K562 (cell line): ENCODE measurements at regions not wholly inside any gene's neighbourhood (a gene's known extent, or its start where the extent isn't known, plus 50 kb on each side); places are given as distances from the start of the nearest gene placed in this dataset.
A peak's percentile ranks its signal among the peaks of the same experiment; 100 is the strongest.

Experiments used
- ADNP ChIP-seq: fragments of 200-800 bp; sonication (Bioruptor generic); IDR thresholded peaks from 2 replicates; pipeline ENCODE4 v1.6.1; 2016; ENCODE audit warnings: missing genetic modification characterization, missing compliant biosample characterization
- EP300 ChIP-seq: IDR thresholded peaks from 2 replicates; pipeline ENCODE4 v1.6.1; 2012; ENCODE audit warnings: low read length, improper control_type of control experiment
- GATAD2A ChIP-seq: fragments of 450-650 bp; IDR thresholded peaks from 2 replicates; pipeline ENCODE4 v1.6.1; 2017
- HDAC1 ChIP-seq, 2 experiments: fragments of 450-650 bp; IDR thresholded peaks; 2 replicates each; pipeline ENCODE4 v1.6.1; 2016 to 2017; ENCODE audit warnings: inconsistent platforms in 1 of 2, mild to moderate bottlenecking in 1 of 2, moderate library complexity in 1 of 2
- ILK ChIP-seq: fragments of 450-650 bp; IDR thresholded peaks from 2 replicates; pipeline ENCODE4 v1.6.1; 2016; ENCODE audit warnings: missing genetic modification characterization, low read depth, mild to moderate bottlenecking, missing compliant biosample characterization, moderate library complexity, borderline replicate concordance
- MTA1 ChIP-seq: fragments of 450-650 bp; IDR thresholded peaks from 2 replicates; pipeline ENCODE4 v1.6.1; 2017; ENCODE audit warnings: borderline replicate concordance
- MTA2 ChIP-seq: fragments of 450-650 bp; IDR thresholded peaks from 2 replicates; pipeline ENCODE4 v1.6.1; 2016; ENCODE audit warnings: low read depth
- NFE2 ChIP-seq: IDR thresholded peaks from 2 replicates; pipeline ENCODE4 v1.6.1; 2014; ENCODE audit warnings: antibody characterized with exemption, low read depth
- PRMT5 ChIP-seq: sonication (generic); formaldehyde crosslinking; IDR thresholded peaks from 2 replicates; pipeline ENCODE4 v1.5.0; 2020; ENCODE audit warnings: missing genetic modification reagents
- PTTG1 ChIP-seq: fragments of 450-650 bp; IDR thresholded peaks from 2 replicates; pipeline ENCODE4 v1.6.1; 2016; ENCODE audit warnings: low read depth, mild to moderate bottlenecking, missing genetic modification characterization, missing compliant biosample characterization
- STAG1 ChIP-seq: sonication (generic); formaldehyde crosslinking; IDR thresholded peaks from 2 replicates; pipeline ENCODE4 v1.5.0; 2020; ENCODE audit warnings: missing genetic modification reagents, borderline replicate concordance
- STAT5A ChIP-seq: IDR thresholded peaks from 2 replicates; pipeline ENCODE4 v1.6.1; 2012; ENCODE audit warnings: low read length, inconsistent platforms, borderline replicate concordance
- ZNF134 ChIP-seq: fragments of 250-450 bp; sonication (Bioruptor Pico); conservative IDR thresholded peaks from 2 replicates; pipeline ENCODE4 v1.4.0; 2020
- ZNF316 ChIP-seq: fragments of 450-650 bp; IDR thresholded peaks from 2 replicates; pipeline ENCODE4 v1.6.1; 2016
- ZNF57 ChIP-seq: fragments of 450-650 bp; formaldehyde crosslinking; IDR thresholded peaks from 2 replicates; pipeline ENCODE4 v1.4.0; 2020; ENCODE audit warnings: mild to moderate bottlenecking, moderate library complexity
- ZZZ3 ChIP-seq: fragments of 450-650 bp; IDR thresholded peaks from 2 replicates; pipeline ENCODE4 v1.6.1; 2016; ENCODE audit warnings: antibody characterized with exemption, mild to moderate bottlenecking, moderate library complexity
- TF ChIP-seq, protein P1 (sequence below), 2 experiments: IDR thresholded peaks in 1 of 2; conservative IDR thresholded peaks in 1 of 2; 2 replicates each; pipeline ENCODE4 v1.6.1; 2016; ENCODE audit warnings: low read depth in 2 of 2, mild to moderate bottlenecking in 1 of 2, missing compliant biosample characterization in 1 of 2, missing genetic modification characterization in 1 of 2, moderate library complexity in 1 of 2
- TF ChIP-seq, protein P2 (sequence below): sonication (generic); formaldehyde crosslinking; IDR thresholded peaks from 2 replicates; pipeline ENCODE4 v1.8.0; 2022; ENCODE audit warnings: missing genetic modification reagents, mild to moderate bottlenecking, borderline replicate concordance
- TF ChIP-seq, protein P3 (sequence below): fragments of 250-450 bp; sonication (Bioruptor Pico); IDR thresholded peaks from 2 replicates; pipeline ENCODE4 v1.9.0; 2021; ENCODE audit warnings: mild to moderate bottlenecking
- TF ChIP-seq, protein P4 (sequence below): fragments of 450-650 bp; IDR thresholded peaks from 2 replicates; pipeline ENCODE4 v1.6.1; 2014; ENCODE audit warnings: low read depth, mild to moderate bottlenecking, moderate library complexity, borderline replicate concordance

DNA sequence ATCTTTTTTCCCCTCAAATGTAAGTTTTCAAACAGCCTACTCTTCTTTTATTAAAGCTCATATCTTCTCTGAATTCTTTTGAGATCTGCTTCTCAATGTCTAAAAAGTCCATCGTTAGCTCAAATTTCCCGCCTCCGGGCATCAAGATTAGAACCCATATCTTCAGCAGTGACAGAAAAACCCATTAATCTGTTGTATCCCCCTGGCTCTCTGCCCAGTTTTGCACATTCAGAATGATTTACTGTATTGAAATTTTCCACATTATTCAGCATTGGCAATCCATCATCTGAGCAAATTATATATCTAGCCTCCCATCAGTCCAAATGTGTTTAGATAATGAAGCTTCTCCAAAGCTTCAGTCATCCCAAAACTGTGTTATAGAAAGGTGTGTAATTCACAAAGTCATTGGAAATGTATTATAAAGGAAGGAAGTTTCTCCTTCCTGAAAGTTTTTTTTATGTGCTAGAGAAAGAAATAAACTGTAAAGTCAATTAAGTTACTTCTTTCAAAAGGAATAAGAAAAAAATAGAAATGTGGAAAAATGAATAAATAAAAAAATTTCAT, 849.9 kb downstream of the MAT2B start (continued):
- TF ChIP-seq, protein P1, sequence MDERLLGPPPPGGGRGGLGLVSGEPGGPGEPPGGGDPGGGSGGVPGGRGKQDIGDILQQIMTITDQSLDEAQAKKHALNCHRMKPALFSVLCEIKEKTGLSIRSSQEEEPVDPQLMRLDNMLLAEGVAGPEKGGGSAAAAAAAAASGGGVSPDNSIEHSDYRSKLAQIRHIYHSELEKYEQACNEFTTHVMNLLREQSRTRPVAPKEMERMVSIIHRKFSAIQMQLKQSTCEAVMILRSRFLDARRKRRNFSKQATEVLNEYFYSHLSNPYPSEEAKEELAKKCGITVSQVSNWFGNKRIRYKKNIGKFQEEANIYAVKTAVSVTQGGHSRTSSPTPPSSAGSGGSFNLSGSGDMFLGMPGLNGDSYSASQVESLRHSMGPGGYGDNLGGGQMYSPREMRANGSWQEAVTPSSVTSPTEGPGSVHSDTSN (CRISPR knock-in tag; IDR thresholded peaks at IDR 0.05; ENCODE audit: low read depth): no peak
- TF ChIP-seq, protein P1 (tag; conservative IDR thresholded peaks at IDR 0.05; ENCODE audit: low read depth): peak; percentile 97
- TF ChIP-seq, protein P2, sequence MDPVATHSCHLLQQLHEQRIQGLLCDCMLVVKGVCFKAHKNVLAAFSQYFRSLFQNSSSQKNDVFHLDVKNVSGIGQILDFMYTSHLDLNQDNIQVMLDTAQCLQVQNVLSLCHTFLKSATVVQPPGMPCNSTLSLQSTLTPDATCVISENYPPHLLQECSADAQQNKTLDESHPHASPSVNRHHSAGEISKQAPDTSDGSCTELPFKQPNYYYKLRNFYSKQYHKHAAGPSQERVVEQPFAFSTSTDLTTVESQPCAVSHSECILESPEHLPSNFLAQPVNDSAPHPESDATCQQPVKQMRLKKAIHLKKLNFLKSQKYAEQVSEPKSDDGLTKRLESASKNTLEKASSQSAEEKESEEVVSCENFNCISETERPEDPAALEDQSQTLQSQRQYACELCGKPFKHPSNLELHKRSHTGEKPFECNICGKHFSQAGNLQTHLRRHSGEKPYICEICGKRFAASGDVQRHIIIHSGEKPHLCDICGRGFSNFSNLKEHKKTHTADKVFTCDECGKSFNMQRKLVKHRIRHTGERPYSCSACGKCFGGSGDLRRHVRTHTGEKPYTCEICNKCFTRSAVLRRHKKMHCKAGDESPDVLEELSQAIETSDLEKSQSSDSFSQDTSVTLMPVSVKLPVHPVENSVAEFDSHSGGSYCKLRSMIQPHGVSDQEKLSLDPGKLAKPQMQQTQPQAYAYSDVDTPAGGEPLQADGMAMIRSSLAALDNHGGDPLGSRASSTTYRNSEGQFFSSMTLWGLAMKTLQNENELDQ (CRISPR knock-in tag): no peak
- no peak for TF ChIP-seq PTTG1 (tag)
- no peak for TF ChIP-seq ZNF316
- TF ChIP-seq, protein P3, sequence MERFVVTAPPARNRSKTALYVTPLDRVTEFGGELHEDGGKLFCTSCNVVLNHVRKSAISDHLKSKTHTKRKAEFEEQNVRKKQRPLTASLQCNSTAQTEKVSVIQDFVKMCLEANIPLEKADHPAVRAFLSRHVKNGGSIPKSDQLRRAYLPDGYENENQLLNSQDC: no peak
- TF ChIP-seq HDAC1 (IDR thresholded peaks at IDR 0.05): 0 out of 4 replicates have a peak, but pooled peaks of 1 of the 2 experiments have one; percentile 30
- no peak for TF ChIP-seq ILK (tag)
- peak; percentile 72 for TF ChIP-seq EP300
- no peak for TF ChIP-seq PRMT5 (CRISPR knock-in tag)
- TF ChIP-seq MTA2: no peak
- TF ChIP-seq MTA1: no peak; the same call in 1 of the 2 replicates
- TF ChIP-seq GATAD2A: no peak
- TF ChIP-seq ZNF57 (CRISPR knock-in tag): no peak
- peak; percentile 30 for TF ChIP-seq ADNP (tag)
- TF ChIP-seq NFE2: peak; percentile 37
- TF ChIP-seq ZZZ3: no peak
- 0 out of 2 replicates have a peak, but pooled peaks have one; percentile 24 for TF ChIP-seq STAT5A
- TF ChIP-seq STAG1 (CRISPR knock-in tag): no peak
- TF ChIP-seq, protein P4, sequence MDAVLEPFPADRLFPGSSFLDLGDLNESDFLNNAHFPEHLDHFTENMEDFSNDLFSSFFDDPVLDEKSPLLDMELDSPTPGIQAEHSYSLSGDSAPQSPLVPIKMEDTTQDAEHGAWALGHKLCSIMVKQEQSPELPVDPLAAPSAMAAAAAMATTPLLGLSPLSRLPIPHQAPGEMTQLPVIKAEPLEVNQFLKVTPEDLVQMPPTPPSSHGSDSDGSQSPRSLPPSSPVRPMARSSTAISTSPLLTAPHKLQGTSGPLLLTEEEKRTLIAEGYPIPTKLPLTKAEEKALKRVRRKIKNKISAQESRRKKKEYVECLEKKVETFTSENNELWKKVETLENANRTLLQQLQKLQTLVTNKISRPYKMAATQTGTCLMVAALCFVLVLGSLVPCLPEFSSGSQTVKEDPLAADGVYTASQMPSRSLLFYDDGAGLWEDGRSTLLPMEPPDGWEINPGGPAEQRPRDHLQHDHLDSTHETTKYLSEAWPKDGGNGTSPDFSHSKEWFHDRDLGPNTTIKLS: no peak
- TF ChIP-seq ZNF134 (CRISPR knock-in tag): no peak
